Astrocyte (in vitro differentiated cells and primary cell): ENCODE measurements at regions not wholly inside any gene's neighbourhood (a gene's known extent, or its start where the extent isn't known, plus 50 kb on each side); places are given as distances from the start of the nearest gene placed in this dataset.

Experiments used
- DNase-seq: peaks from one replicate; pipeline ENCODE4 v3.0.0-alpha.2; 2010; ENCODE audit warnings: low read depth
- FAIRE-seq: peaks from 2 replicates; lab custom pipeline; 2011; peaks lifted over from hg19 to GRCh38; lab: Jason Lieb, UNC
- H2AFZ ChIP-seq: 2 replicates; pipeline ENCODE4 v1.6.0; 2012; ENCODE audit warnings: low read depth, low read length, inconsistent platforms
- H3K27ac ChIP-seq: 2 replicates; pipeline ENCODE4 v1.5.1; 2011; ENCODE audit warnings: low read depth, low read length, inconsistent platforms
- H3K27me3 ChIP-seq: 2 replicates; pipeline ENCODE4 v1.6.0; 2011; ENCODE audit warnings: low read length, inconsistent platforms; ENCODE audit not compliant: insufficient read depth
- H3K36me3 ChIP-seq: 2 replicates; pipeline ENCODE4 v1.5.1; 2011; ENCODE audit warnings: low read length, inconsistent platforms; ENCODE audit not compliant: insufficient read depth
- H3K4me1 ChIP-seq: 2 replicates; pipeline ENCODE4 v1.5.1; 2011; ENCODE audit warnings: low read length, inconsistent platforms; ENCODE audit not compliant: insufficient read depth
- H3K4me2 ChIP-seq: 2 replicates; pipeline ENCODE4 v1.6.0; 2012; ENCODE audit warnings: low read length, inconsistent platforms
- H3K4me3 ChIP-seq: 2 replicates; pipeline ENCODE4 v1.5.1; 2011; ENCODE audit warnings: low read depth, mild to moderate bottlenecking, low read length, inconsistent platforms; ENCODE audit not compliant: insufficient read depth
- H3K79me2 ChIP-seq: 2 replicates; pipeline ENCODE4 v1.6.0; 2012; ENCODE audit warnings: mild to moderate bottlenecking, low read length, inconsistent platforms; ENCODE audit not compliant: insufficient read depth
- H3K9ac ChIP-seq: 2 replicates; pipeline ENCODE4 v1.6.0; 2012; ENCODE audit warnings: mild to moderate bottlenecking, low read length, inconsistent platforms
- H3K9me3 ChIP-seq: 2 replicates; pipeline ENCODE4 v1.5.1; 2012; ENCODE audit warnings: low read depth, mild to moderate bottlenecking, low read length, inconsistent platforms; ENCODE audit not compliant: insufficient read depth
- H4K20me1 ChIP-seq: 2 replicates; pipeline ENCODE4 v1.6.0; 2012; ENCODE audit warnings: low read length, inconsistent platforms; ENCODE audit not compliant: insufficient read depth
- H3K27ac Mint-ChIP-seq: one replicate; pipeline ENCODE4 v1.8.0; 2021; ENCODE audit warnings: mild to moderate bottlenecking, mixed read lengths; ENCODE audit not compliant: unreplicated experiment
- H3K27me3 Mint-ChIP-seq: one replicate; pipeline ENCODE4 v1.8.0; 2021; ENCODE audit warnings: low read depth, mixed read lengths; ENCODE audit not compliant: unreplicated experiment
- H3K36me3 Mint-ChIP-seq: one replicate; pipeline ENCODE4 v1.8.0; 2021; ENCODE audit warnings: low read depth, mixed read lengths; ENCODE audit not compliant: unreplicated experiment
- H3K4me1 Mint-ChIP-seq: one replicate; pipeline ENCODE4 v1.8.0; 2021; ENCODE audit warnings: low read depth, mixed read lengths; ENCODE audit not compliant: unreplicated experiment
- H3K4me3 Mint-ChIP-seq: one replicate; pipeline ENCODE4 v1.8.0; 2021; ENCODE audit warnings: mild to moderate bottlenecking, moderate library complexity, mixed read lengths; ENCODE audit not compliant: unreplicated experiment
- H3K9me3 Mint-ChIP-seq: one replicate; pipeline ENCODE4 v1.8.0; 2021; ENCODE audit warnings: mild to moderate bottlenecking, mixed read lengths; ENCODE audit not compliant: unreplicated experiment
- EZH2 ChIP-seq: IDR thresholded peaks from 2 replicates; pipeline ENCODE4 v1.6.1; 2012; ENCODE audit warnings: mild to moderate bottlenecking, low read length, inconsistent platforms; ENCODE audit not compliant: insufficient read depth
- TF ChIP-seq, protein P1 (sequence below): IDR thresholded peaks from 2 replicates; pipeline ENCODE4 v1.5.1; 2011; ENCODE audit warnings: low read depth, mild to moderate bottlenecking, inconsistent platforms, low read length, moderate library complexity; ENCODE audit not compliant: insufficient read depth

DNA sequence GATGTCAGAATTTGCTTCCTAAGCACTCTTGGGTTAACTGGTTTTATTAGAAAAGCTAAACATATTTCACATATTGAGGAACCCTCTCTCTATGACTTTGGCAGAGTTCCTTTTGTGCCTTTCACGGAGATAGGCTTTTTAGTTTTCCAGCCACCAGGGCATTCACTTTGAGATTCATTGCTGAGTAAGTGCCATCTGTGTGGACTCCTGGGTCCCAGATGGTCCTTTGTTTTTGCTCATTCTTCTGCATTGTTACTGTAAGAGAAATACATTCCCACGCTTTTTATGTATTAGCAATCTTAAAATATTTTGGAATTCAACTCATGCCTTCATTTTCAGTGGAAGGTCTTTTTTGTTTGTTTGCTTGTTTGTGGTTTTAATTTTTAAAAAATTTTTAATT lies 76.3 kb upstream of the PHACTR2 start:
- H3K4me1 Mint-ChIP-seq: no peaks in the 10 kb centered on the region

DNA sequence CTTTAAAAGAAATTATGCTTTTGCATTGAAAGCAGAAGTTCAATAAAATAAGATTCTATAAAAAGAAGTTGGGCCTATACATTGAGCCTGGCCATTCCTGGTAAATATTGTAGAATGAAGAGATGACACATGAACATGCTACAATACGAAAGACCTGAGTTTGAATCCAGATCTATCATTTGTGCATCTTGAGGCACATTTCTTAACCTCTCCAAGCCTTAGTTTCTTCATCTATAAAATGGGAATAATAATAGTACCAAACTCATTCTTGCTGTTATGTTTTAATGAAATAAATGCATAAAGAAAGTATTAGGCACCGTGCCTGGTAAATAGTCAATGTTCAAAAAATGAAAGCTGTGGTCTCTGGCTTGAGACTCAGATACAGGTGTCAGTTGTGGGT lies 76.9 kb upstream of the PHACTR2 start:
- DNase-seq: no peak
- no peaks in the 10 kb centered on the region for H3K4me1 ChIP-seq
- H3K4me3 ChIP-seq: no peak overlapping the region
- FAIRE-seq: no peak
- no peaks in the 10 kb centered on the region for H4K20me1 ChIP-seq
- no peak overlapping the region for H2AFZ ChIP-seq
- H3K4me3 Mint-ChIP-seq: no peak overlapping the region
- no peak overlapping the region for H3K27ac Mint-ChIP-seq
- no peaks in the 10 kb centered on the region for H3K4me1 Mint-ChIP-seq
- H3K27ac ChIP-seq: no peak overlapping the region
- no peak for TF ChIP-seq EZH2
- TF ChIP-seq, protein P1, sequence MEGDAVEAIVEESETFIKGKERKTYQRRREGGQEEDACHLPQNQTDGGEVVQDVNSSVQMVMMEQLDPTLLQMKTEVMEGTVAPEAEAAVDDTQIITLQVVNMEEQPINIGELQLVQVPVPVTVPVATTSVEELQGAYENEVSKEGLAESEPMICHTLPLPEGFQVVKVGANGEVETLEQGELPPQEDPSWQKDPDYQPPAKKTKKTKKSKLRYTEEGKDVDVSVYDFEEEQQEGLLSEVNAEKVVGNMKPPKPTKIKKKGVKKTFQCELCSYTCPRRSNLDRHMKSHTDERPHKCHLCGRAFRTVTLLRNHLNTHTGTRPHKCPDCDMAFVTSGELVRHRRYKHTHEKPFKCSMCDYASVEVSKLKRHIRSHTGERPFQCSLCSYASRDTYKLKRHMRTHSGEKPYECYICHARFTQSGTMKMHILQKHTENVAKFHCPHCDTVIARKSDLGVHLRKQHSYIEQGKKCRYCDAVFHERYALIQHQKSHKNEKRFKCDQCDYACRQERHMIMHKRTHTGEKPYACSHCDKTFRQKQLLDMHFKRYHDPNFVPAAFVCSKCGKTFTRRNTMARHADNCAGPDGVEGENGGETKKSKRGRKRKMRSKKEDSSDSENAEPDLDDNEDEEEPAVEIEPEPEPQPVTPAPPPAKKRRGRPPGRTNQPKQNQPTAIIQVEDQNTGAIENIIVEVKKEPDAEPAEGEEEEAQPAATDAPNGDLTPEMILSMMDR: no peak
- no peaks in the 10 kb centered on the region for H3K36me3 Mint-ChIP-seq
- no peaks in the 10 kb centered on the region for H3K27me3 Mint-ChIP-seq
- H3K9ac ChIP-seq: no peak overlapping the region
- no peaks in the 10 kb centered on the region for H3K9me3 Mint-ChIP-seq
- H3K79me2 ChIP-seq: no peaks in the 10 kb centered on the region
- no peaks in the 10 kb centered on the region for H3K36me3 ChIP-seq
- H3K9me3 ChIP-seq: no peaks in the 10 kb centered on the region
- no peaks in the 10 kb centered on the region for H3K27me3 ChIP-seq
- no peak overlapping the region for H3K4me2 ChIP-seq

More for the DNA sequence above, 76.3 kb upstream of the PHACTR2 start:
- no peak overlapping the region for H3K4me3 Mint-ChIP-seq
- H3K27ac Mint-ChIP-seq: no peak overlapping the region
- Histone ChIP-seq H3K36me3 (no peaks in the 10 kb centered on the region), H3K4me3 (no peak overlapping the region), H3K27ac (no peak overlapping the region), H3K4me2 (no peak overlapping the region), H3K27me3 (no peaks in the 10 kb centered on the region), H4K20me1 (no peaks in the 10 kb centered on the region), H2AFZ (no peak overlapping the region), H3K4me1 (no peaks in the 10 kb centered on the region), H3K79me2 (no peaks in the 10 kb centered on the region), H3K9me3 (no peaks in the 10 kb centered on the region), H3K9ac (no peak overlapping the region)
- no peaks in the 10 kb centered on the region for H3K9me3 Mint-ChIP-seq
- no peak for FAIRE-seq
- no peaks in the 10 kb centered on the region for H3K27me3 Mint-ChIP-seq
- no peak for DNase-seq
- TF ChIP-seq, protein P1: no peak
- no peak for TF ChIP-seq EZH2
- H3K36me3 Mint-ChIP-seq: no peaks in the 10 kb centered on the region

DNA sequence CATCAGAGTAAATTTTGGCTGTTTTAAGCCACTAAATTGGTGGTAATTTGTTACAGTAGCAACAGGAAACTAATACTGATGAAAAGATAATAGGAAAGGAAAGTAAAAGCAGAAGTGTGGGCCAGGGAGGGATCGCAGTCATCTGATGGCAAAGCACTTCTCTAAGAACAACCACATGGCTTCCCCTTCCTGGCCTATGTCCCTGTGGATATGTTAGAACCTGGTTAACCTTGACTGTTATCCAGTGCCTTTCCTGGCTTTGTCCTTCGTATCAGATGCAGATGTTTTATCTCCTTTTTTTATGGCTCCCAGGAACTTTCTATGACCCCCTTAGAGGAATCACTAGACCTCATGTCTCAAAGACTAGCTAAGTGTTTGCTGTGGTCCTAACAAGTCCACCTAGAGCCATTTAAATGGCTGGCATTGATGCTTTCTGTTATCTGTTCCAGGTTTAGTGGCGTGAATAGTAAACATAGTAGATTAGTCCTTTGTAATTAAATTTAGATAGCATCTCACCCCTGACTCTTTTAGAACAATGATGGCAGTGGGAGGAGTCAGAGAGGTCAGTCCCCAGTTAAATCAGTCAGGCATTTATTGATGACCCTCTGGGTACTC lies 79.2 kb upstream of the PHACTR2 start:
- peaks cover 6% of the 10 kb centered on the region for H3K4me1 ChIP-seq
- no peak overlapping the region for H3K27ac ChIP-seq
- no peaks in the 10 kb centered on the region for H3K36me3 ChIP-seq
- Mint-ChIP-seq H3K27ac (no peak overlapping the region), H3K27me3 (no peaks in the 10 kb centered on the region), H3K9me3 (no peaks in the 10 kb centered on the region), H3K4me3 (no peak overlapping the region), H3K36me3 (no peaks in the 10 kb centered on the region), H3K4me1 (no peaks in the 10 kb centered on the region)
- DNase-seq: no peak
- no peak overlapping the region for H3K4me2 ChIP-seq
- H3K4me3 ChIP-seq: no peak overlapping the region
- no peaks in the 10 kb centered on the region for H3K9me3 ChIP-seq
- H3K27me3 ChIP-seq: no peaks in the 10 kb centered on the region
- no peaks in the 10 kb centered on the region for H4K20me1 ChIP-seq
- no peak for FAIRE-seq
- no peak overlapping the region for H3K9ac ChIP-seq
- no peak for TF ChIP-seq EZH2
- TF ChIP-seq, protein P1: no peak
- H2AFZ ChIP-seq: no peak overlapping the region
- no peaks in the 10 kb centered on the region for H3K79me2 ChIP-seq
